ENCODE measurements at regions not wholly inside any gene's neighbourhood (a gene's known extent, or its start where the extent isn't known, plus 50 kb on each side); places are given as distances from the start of the nearest gene placed in this dataset.
A peak's percentile ranks its signal among the peaks of the same experiment; 100 is the strongest.

- no peak overlapping the region for H3K27ac Mint-ChIP-seq (ENCODE audit: unreplicated experiment)
- ChIA-PET CTCF (no interaction called here), POLR2A (no interaction called here)
- Histone ChIP-seq H3K27me3 (replicated peaks; ENCODE audit: control insufficient read depth, insufficient read depth, low read length) (no peaks in the 10 kb centered on the region; the same call in 1 of the 2 replicates), H3K36me3 (ENCODE audit: control insufficient read depth, insufficient read depth, low read length) (no peaks in the 10 kb centered on the region), H3K4me3 (ENCODE audit: low read depth, low read length) (no peak overlapping the region), H3K9me3 (no peaks in the 10 kb centered on the region), H3K4me1 (no peaks in the 10 kb centered on the region)
- H3K27me3 Mint-ChIP-seq (ENCODE audit: insufficient read depth, unreplicated experiment) = peaks cover 11% of the 10 kb centered on the region
- no peaks in the 10 kb centered on the region for H3K9me3 Mint-ChIP-seq (ENCODE audit: unreplicated experiment)
- H3K4me1 Mint-ChIP-seq (ENCODE audit: low read depth, unreplicated experiment) = no peaks in the 10 kb centered on the region
- DNase-seq = no peak
- no peaks in the 10 kb centered on the region for H3K36me3 Mint-ChIP-seq (ENCODE audit: insufficient read depth, unreplicated experiment)
- no peak for TF ChIP-seq CTCF (IDR thresholded peaks at IDR 0.05; ENCODE audit: insufficient read depth in 1 of 2, low read depth in 1 of 2, low read length in 1 of 2, severe bottlenecking in 1 of 2, unreplicated experiment in 1 of 2)
- intact Hi-C loops (cut with micrococcal nuclease; ENCODE audit: unreplicated experiment) = loop anchor here (5.0 to 10.0 kb wide), 2 partner anchors 122 to 224 kb away; no protein-coding TSS in a partner anchor
- H3K4me3 Mint-ChIP-seq (ENCODE audit: unreplicated experiment) = no peak overlapping the region
- BruUV-seq (replicated peaks) = no TSS peak
Measured at GRCh38 chr3:34106379-34106778, 307.9 kb downstream of the PDCD6IP start.

- POLR2A ChIA-PET = no interaction called here
Measured at GRCh38 chr3:34106879-34107278, 308.4 kb downstream of the PDCD6IP start.

GRCh38 chr3:34107669-34108068 is 309.2 kb downstream of the PDCD6IP start:
- intact Hi-C loops (cut with micrococcal nuclease; ENCODE audit: unreplicated experiment) = loop anchor here (5.0 to 10.0 kb wide), 2 partner anchors 123 to 225 kb away; no protein-coding TSS in a partner anchor
- Histone ChIP-seq H3K36me3 (ENCODE audit: control insufficient read depth, insufficient read depth, low read length) (no peaks in the 10 kb centered on the region), H3K9me3 (no peaks in the 10 kb centered on the region), H3K4me1 (no peaks in the 10 kb centered on the region), H3K4me3 (ENCODE audit: low read depth, low read length) (no peak overlapping the region), H3K27me3 (replicated peaks; ENCODE audit: control insufficient read depth, insufficient read depth, low read length) (no peaks in the 10 kb centered on the region; the same call in 1 of the 2 replicates)
- no peak overlapping the region for H3K4me3 Mint-ChIP-seq (ENCODE audit: unreplicated experiment)
- no peak overlapping the region for H3K27ac Mint-ChIP-seq (ENCODE audit: unreplicated experiment)
- ChIA-PET POLR2A (no interaction called here), CTCF (no interaction called here)
- H3K9me3 Mint-ChIP-seq (ENCODE audit: unreplicated experiment) = no peaks in the 10 kb centered on the region
- no peak for DNase-seq
- H3K4me1 Mint-ChIP-seq (ENCODE audit: low read depth, unreplicated experiment) = no peaks in the 10 kb centered on the region
- no TSS peak for BruUV-seq (replicated peaks)
- H3K27me3 Mint-ChIP-seq (ENCODE audit: insufficient read depth, unreplicated experiment) = peaks cover 12% of the 10 kb centered on the region
- no peak for TF ChIP-seq CTCF (IDR thresholded peaks at IDR 0.05; ENCODE audit: insufficient read depth in 1 of 2, low read depth in 1 of 2, low read length in 1 of 2, severe bottlenecking in 1 of 2, unreplicated experiment in 1 of 2)
- H3K36me3 Mint-ChIP-seq (ENCODE audit: insufficient read depth, unreplicated experiment) = no peaks in the 10 kb centered on the region

More at GRCh38 chr3:34106879-34107278, 308.4 kb downstream of the PDCD6IP start:
- no peaks in the 10 kb centered on the region for H3K36me3 Mint-ChIP-seq (ENCODE audit: insufficient read depth, unreplicated experiment)
- no peaks in the 10 kb centered on the region for H3K9me3 Mint-ChIP-seq (ENCODE audit: unreplicated experiment)
- H3K27me3 Mint-ChIP-seq (ENCODE audit: insufficient read depth, unreplicated experiment) = peaks cover 11% of the 10 kb centered on the region
- no peaks in the 10 kb centered on the region for H3K4me1 Mint-ChIP-seq (ENCODE audit: low read depth, unreplicated experiment)
- no peak overlapping the region for H3K4me3 Mint-ChIP-seq (ENCODE audit: unreplicated experiment)
- peak in 1 of 2 experiments; percentile 38 for DNase-seq
- TF ChIP-seq CTCF (IDR thresholded peaks at IDR 0.05; ENCODE audit: insufficient read depth in 1 of 2, low read depth in 1 of 2, low read length in 1 of 2, severe bottlenecking in 1 of 2, unreplicated experiment in 1 of 2) = peak in 1 of 2 experiments; percentile 56
- H3K36me3 ChIP-seq (ENCODE audit: control insufficient read depth, insufficient read depth, low read length) = no peaks in the 10 kb centered on the region
- intact Hi-C loops (cut with micrococcal nuclease; ENCODE audit: unreplicated experiment) = loop anchor here (5.0 to 10.0 kb wide), 2 partner anchors 122 to 225 kb away; no protein-coding TSS in a partner anchor
- BruUV-seq (replicated peaks) = no TSS peak
- no peaks in the 10 kb centered on the region for H3K9me3 ChIP-seq
- CTCF ChIA-PET = no interaction called here
- no peak overlapping the region for H3K4me3 ChIP-seq (ENCODE audit: low read depth, low read length)
- no peaks in the 10 kb centered on the region; the same call in 1 of the 2 replicates for H3K27me3 ChIP-seq (replicated peaks; ENCODE audit: control insufficient read depth, insufficient read depth, low read length)
- H3K4me1 ChIP-seq = no peaks in the 10 kb centered on the region
- no peak overlapping the region for H3K27ac Mint-ChIP-seq (ENCODE audit: unreplicated experiment)

Measured in Caco-2 (cell line).